ENCODE measurements at regions not wholly inside any gene's neighbourhood (a gene's known extent, or its start where the extent isn't known, plus 50 kb on each side); places are given as distances from the start of the nearest gene placed in this dataset.

GRCh38 chr2:134052173-134052572 is 201.7 kb upstream of the MGAT5 start:
- H2BK15ac ChIP-seq (ENCODE audit: low read depth, low read length) = no peak overlapping the region
- no peak overlapping the region for H3K9ac ChIP-seq (ENCODE audit: extremely low read depth, insufficient read length, low read length)
- H3K14ac ChIP-seq (ENCODE audit: insufficient read depth, low read length) = no peak overlapping the region
- no peaks in the 10 kb centered on the region for H4K20me1 ChIP-seq (ENCODE audit: control insufficient read depth, insufficient read depth, insufficient read length)
- H3K27me3 ChIP-seq (ENCODE audit: insufficient read depth, low read length) = no peaks in the 10 kb centered on the region
- no peak for DNase-seq
- TF ChIP-seq CTCF (conservative IDR thresholded peaks at IDR 0.05) = no peak
- WGBS (ENCODE audit: extremely low coverage, insufficient read length, low lambda C conversion rate) = no CpG with 5 or more reads among the region's 4 CpGs
- no peaks in the 10 kb centered on the region for H3K27me3 Mint-ChIP-seq (ENCODE audit: low read depth)
- H4K91ac ChIP-seq (ENCODE audit: insufficient read length, low read depth, low read length) = no peak overlapping the region
- no peak overlapping the region for H4K5ac ChIP-seq (ENCODE audit: insufficient read length, low read depth, low read length)
- no peak overlapping the region for H3K56ac ChIP-seq (ENCODE audit: insufficient read length, low read depth, low read length)
- H3K79me2 ChIP-seq (ENCODE audit: insufficient read depth, low read length) = no peaks in the 10 kb centered on the region
- no peak overlapping the region for H2BK5ac ChIP-seq (ENCODE audit: insufficient read length, low read length)
- no peak overlapping the region for H3K27ac ChIP-seq (ENCODE audit: insufficient read length, low read depth, low read length)
- no peaks in the 10 kb centered on the region for H3K4me1 ChIP-seq (ENCODE audit: insufficient read depth, low read length)
- H3K4me2 ChIP-seq (ENCODE audit: insufficient read depth, insufficient read length, low read length) = no peak overlapping the region
- H2BK20ac ChIP-seq (ENCODE audit: low read depth, low read length, poor library complexity, severe bottlenecking) = no peak overlapping the region
- H3K9me3 ChIP-seq (ENCODE audit: control insufficient read depth, low read depth, low read length) = no peaks in the 10 kb centered on the region
- H3K18ac ChIP-seq (ENCODE audit: insufficient read length, low read depth, low read length) = no peak overlapping the region
- no peak overlapping the region for H2AK5ac ChIP-seq (ENCODE audit: insufficient read length, low read length)
- H3K36me3 Mint-ChIP-seq (ENCODE audit: insufficient read depth in 1 of 3, low read depth in 3 of 3) = peaks cover 0 to 2% (median 0%) of the 10 kb centered on the region in 3 experiments; a peak in 3 of 7 replicates
- H3T11ph ChIP-seq (ENCODE audit: low read length) = no peak overlapping the region
- peaks cover 3 to 11% of the 10 kb centered on the region in 2 experiments; a peak in 4 of 5 replicates for H3K9me3 Mint-ChIP-seq
- H3K23ac ChIP-seq (ENCODE audit: insufficient read length, low read depth, low read length) = no peak overlapping the region
- no peak overlapping the region for H2BK12ac ChIP-seq (ENCODE audit: insufficient read length, low read depth, low read length)
- no peak overlapping the region for H2AFZ ChIP-seq (ENCODE audit: low read length)
- H3K79me1 ChIP-seq (ENCODE audit: insufficient read depth, low read depth, low read length, poor library complexity, severe bottlenecking) = no peaks in the 10 kb centered on the region
- H3K27ac Mint-ChIP-seq = no peak overlapping the region
- no peak overlapping the region for H3K4me3 Mint-ChIP-seq
- no peak overlapping the region for H2BK120ac ChIP-seq (ENCODE audit: low read depth, low read length, poor library complexity, severe bottlenecking)
- H3K4ac ChIP-seq (ENCODE audit: low read depth, low read length) = no peak overlapping the region
- H4K8ac ChIP-seq (replicated peaks; ENCODE audit: insufficient read length, low read depth, low read length) = no peak overlapping the region
- H3K4me1 Mint-ChIP-seq = no peaks in the 10 kb centered on the region
- H3K23me2 ChIP-seq (ENCODE audit: insufficient read length, low read depth, low read length, poor library complexity, severe bottlenecking) = no peaks in the 10 kb centered on the region
